ENCODE measurements at regions not wholly inside any gene's neighbourhood (a gene's known extent, or its start where the extent isn't known, plus 50 kb on each side); places are given as distances from the start of the nearest gene placed in this dataset.

DNA sequence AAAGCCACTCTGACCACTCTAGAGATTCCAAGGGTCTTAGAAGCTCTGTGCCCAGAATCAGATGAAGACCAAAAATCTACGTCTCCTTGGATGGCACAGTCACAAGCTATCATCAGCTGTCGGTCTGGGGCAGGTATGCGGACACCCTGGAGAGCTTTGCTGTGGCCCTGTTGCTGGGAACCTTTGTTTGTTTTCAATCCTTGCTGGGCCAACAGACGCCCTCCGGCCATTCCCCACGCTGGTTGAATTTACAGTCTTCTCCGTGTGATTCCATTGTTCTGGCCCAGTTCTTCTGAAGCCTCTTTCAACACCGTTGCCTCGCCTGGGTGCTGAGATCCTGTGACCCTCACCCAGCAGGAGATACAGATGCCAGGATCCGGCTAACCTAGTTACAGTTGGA lies 149.4 kb upstream of the PFKP start:
- no peak for DNase-seq (ENCODE audit: low spot score, unreplicated experiment)
- Mint-ChIP-seq H3K4me1 (ENCODE audit: low read depth) (no peaks in the 10 kb centered on the region), H3K27ac (peak overlapping the region; percentile 59), H3K9me3 (ENCODE audit: low read depth) (no peaks in the 10 kb centered on the region), H3K4me3 (ENCODE audit: low read depth) (no peak overlapping the region), H3K36me3 (ENCODE audit: insufficient read depth) (no peaks in the 10 kb centered on the region), H3K27me3 (peaks cover 7% of the 10 kb centered on the region)
- TF ChIP-seq, protein P1, sequence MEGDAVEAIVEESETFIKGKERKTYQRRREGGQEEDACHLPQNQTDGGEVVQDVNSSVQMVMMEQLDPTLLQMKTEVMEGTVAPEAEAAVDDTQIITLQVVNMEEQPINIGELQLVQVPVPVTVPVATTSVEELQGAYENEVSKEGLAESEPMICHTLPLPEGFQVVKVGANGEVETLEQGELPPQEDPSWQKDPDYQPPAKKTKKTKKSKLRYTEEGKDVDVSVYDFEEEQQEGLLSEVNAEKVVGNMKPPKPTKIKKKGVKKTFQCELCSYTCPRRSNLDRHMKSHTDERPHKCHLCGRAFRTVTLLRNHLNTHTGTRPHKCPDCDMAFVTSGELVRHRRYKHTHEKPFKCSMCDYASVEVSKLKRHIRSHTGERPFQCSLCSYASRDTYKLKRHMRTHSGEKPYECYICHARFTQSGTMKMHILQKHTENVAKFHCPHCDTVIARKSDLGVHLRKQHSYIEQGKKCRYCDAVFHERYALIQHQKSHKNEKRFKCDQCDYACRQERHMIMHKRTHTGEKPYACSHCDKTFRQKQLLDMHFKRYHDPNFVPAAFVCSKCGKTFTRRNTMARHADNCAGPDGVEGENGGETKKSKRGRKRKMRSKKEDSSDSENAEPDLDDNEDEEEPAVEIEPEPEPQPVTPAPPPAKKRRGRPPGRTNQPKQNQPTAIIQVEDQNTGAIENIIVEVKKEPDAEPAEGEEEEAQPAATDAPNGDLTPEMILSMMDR (IDR thresholded peaks at IDR 0.05; ENCODE audit: unreplicated experiment): no peak

DNA sequence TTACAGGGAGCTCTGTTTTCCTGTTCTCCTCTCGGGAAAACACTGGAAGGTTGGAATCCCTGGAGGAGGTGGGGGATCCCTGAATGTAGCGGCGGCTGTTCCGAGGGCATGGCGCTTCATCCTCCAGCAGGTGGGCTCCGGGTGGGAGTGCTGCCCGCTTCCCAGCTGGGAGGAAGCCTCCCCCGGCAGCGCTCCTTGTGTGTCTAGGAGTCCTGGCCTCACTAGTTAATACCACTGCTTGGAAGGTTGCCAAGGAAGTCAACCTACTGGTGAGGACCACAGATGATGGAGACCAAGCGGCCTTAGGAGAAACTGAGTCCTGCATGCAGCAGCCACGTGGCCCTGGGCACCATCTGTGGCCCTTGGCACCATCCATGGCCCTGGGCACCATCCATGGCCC lies 151.9 kb upstream of the PFKP start:
- no peak for DNase-seq (ENCODE audit: low spot score, unreplicated experiment)
- peaks cover 5% of the 10 kb centered on the region for H3K27me3 Mint-ChIP-seq
- H3K36me3 Mint-ChIP-seq (ENCODE audit: insufficient read depth): no peaks in the 10 kb centered on the region
- no peaks in the 10 kb centered on the region for H3K9me3 Mint-ChIP-seq (ENCODE audit: low read depth)
- no peaks in the 10 kb centered on the region for H3K4me1 Mint-ChIP-seq (ENCODE audit: low read depth)
- TF ChIP-seq, protein P1 (IDR thresholded peaks at IDR 0.05; ENCODE audit: unreplicated experiment): no peak
- no peak overlapping the region for H3K27ac Mint-ChIP-seq
- H3K4me3 Mint-ChIP-seq (ENCODE audit: low read depth): no peak overlapping the region

DNA sequence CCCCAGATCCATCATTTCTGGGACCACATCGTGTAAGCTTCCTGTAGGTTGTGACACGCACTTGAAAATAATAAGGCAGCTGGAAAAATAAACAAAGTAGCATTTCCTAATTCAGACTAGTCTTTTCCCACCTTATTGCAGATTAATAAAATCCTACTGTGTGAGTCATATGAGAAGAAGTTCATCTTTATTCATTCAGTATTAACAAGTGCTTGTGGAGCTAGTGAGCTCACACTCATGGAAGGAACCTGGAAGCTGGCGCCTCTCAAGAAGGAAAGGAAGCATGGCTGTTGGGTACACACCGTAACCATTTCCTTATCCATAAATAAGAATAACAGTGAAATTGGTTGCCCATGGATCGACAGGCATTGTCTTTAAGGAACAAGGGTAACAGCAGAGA lies 152.6 kb upstream of the PFKP start:
- DNase-seq (ENCODE audit: low spot score, unreplicated experiment): no peak
- H3K4me3 Mint-ChIP-seq (ENCODE audit: low read depth): no peak overlapping the region
- TF ChIP-seq, protein P1 (IDR thresholded peaks at IDR 0.05; ENCODE audit: unreplicated experiment): no peak
- peaks cover 5% of the 10 kb centered on the region for H3K27me3 Mint-ChIP-seq
- H3K9me3 Mint-ChIP-seq (ENCODE audit: low read depth): no peaks in the 10 kb centered on the region
- no peaks in the 10 kb centered on the region for H3K36me3 Mint-ChIP-seq (ENCODE audit: insufficient read depth)
- H3K27ac Mint-ChIP-seq: no peak overlapping the region
- H3K4me1 Mint-ChIP-seq (ENCODE audit: low read depth): no peaks in the 10 kb centered on the region

DNA sequence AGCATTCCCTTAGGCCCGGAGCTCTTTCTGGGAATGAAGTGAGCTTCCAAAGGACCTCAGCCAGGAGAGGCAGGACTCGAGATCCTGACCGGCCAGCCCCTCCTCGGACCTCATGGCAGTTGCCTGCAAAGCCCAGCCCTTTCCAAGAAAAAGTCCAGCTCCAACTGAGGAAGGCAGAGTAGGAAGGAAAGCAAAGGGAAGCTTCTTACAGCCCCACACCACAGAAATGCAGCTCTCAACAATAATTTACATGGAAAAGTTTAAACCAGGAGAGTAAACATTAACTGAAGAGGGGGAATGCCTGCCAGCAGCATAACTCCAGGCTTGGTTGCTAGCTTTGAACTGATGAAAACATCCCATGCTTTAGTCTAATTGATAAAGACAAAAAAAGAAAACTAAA lies 153.9 kb upstream of the PFKP start:
- peaks cover 5% of the 10 kb centered on the region for H3K27me3 Mint-ChIP-seq
- H3K4me1 Mint-ChIP-seq (ENCODE audit: low read depth): no peaks in the 10 kb centered on the region
- TF ChIP-seq, protein P1 (IDR thresholded peaks at IDR 0.05; ENCODE audit: unreplicated experiment): no peak

DNA sequence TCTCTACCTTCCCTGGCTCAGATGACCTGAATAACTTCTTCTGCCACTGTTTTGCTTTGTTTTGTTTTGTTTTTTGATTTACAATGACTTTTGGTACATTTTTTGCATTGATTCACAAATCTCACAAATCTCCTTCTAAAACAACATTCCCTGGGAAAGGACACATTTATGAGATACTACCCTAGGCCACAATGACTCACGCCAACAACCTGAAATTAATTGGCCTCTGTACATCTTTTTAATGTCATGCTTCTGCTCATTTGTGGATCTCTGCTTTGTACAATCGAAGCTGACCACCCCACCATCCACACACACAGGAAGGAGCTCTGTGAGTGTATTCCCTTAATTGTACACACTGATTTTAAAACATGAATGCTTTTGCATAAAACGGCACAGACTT lies 156.7 kb upstream of the PFKP start:
- Mint-ChIP-seq H3K27me3 (peaks cover 5% of the 10 kb centered on the region), H3K9me3 (ENCODE audit: low read depth) (no peaks in the 10 kb centered on the region), H3K4me1 (ENCODE audit: low read depth) (no peaks in the 10 kb centered on the region), H3K27ac (no peak overlapping the region), H3K36me3 (ENCODE audit: insufficient read depth) (no peaks in the 10 kb centered on the region), H3K4me3 (ENCODE audit: low read depth) (no peak overlapping the region)
- DNase-seq (ENCODE audit: low spot score, unreplicated experiment): no peak
- TF ChIP-seq, protein P1 (IDR thresholded peaks at IDR 0.05; ENCODE audit: unreplicated experiment): no peak

More for the DNA sequence above, 153.9 kb upstream of the PFKP start:
- H3K27ac Mint-ChIP-seq: no peak overlapping the region
- H3K9me3 Mint-ChIP-seq (ENCODE audit: low read depth): no peaks in the 10 kb centered on the region
- no peak overlapping the region for H3K4me3 Mint-ChIP-seq (ENCODE audit: low read depth)
- H3K36me3 Mint-ChIP-seq (ENCODE audit: insufficient read depth): no peaks in the 10 kb centered on the region
- no peak for DNase-seq (ENCODE audit: low spot score, unreplicated experiment)
